SU-DHL-6 (cell line): ENCODE measurements at regions not wholly inside any gene's neighbourhood (a gene's known extent, or its start where the extent isn't known, plus 50 kb on each side); places are given as distances from the start of the nearest gene placed in this dataset.

Experiments used
- H2AFZ ChIP-seq: fragments of 200-600 bp; sonication (generic); 2 replicates; pipeline ENCODE4 v1.6.1; 2014; ENCODE audit warnings: low read depth, mild to moderate bottlenecking, moderate library complexity, mixed read lengths, antibody characterized with exemption, low read length; ENCODE audit not compliant: severe bottlenecking
- H3F3A ChIP-seq: fragments of 200-600 bp; shearing (Covaris generic); 2 replicates; pipeline ENCODE4 v1.6.0; 2016; ENCODE audit warnings: antibody characterized with exemption, mild to moderate bottlenecking; ENCODE audit not compliant: insufficient read depth
- H3K27ac ChIP-seq: fragments of 200-600 bp; sonication (generic); 2 replicates; pipeline ENCODE4 v1.5.1; 2016; ENCODE audit warnings: low read depth, mild to moderate bottlenecking, low read length, moderate library complexity, mixed read lengths
- H3K27me3 ChIP-seq: fragments of 200-600 bp; sonication (generic), shearing (Covaris generic); 2 replicates; pipeline ENCODE4 v1.6.0; 2014; ENCODE audit warnings: mild to moderate bottlenecking, low read length
- H3K36me3 ChIP-seq: fragments of 200-600 bp; sonication (generic); 2 replicates; pipeline ENCODE4 v1.6.1; 2014; ENCODE audit warnings: mild to moderate bottlenecking, low read length, mixed read lengths
- H3K4me2 ChIP-seq: fragments of 300-600, 200-600 bp; shearing (Covaris generic), sonication (generic); 2 replicates; pipeline ENCODE4 v1.6.0; 2014; ENCODE audit warnings: low read length, low read depth, mild to moderate bottlenecking; ENCODE audit not compliant: poor library complexity, severe bottlenecking
- H3K4me3 ChIP-seq: fragments of 200-600 bp; sonication (generic); 2 replicates; pipeline ENCODE4 v1.5.1; 2014; ENCODE audit warnings: antibody characterized with exemption, low read length, mild to moderate bottlenecking, mixed read lengths; ENCODE audit not compliant: insufficient read depth, poor library complexity, severe bottlenecking
- H3K79me2 ChIP-seq: fragments of 200-600 bp; sonication (generic); 2 replicates; pipeline ENCODE4 v1.6.1; 2014; ENCODE audit warnings: mild to moderate bottlenecking, low read length, moderate library complexity; ENCODE audit not compliant: insufficient read depth
- H3K9ac ChIP-seq: fragments of 200-600 bp; sonication (generic); 2 replicates; pipeline ENCODE4 v1.7.0; 2014; ENCODE audit warnings: mild to moderate bottlenecking, low read length
- H3K9me2 ChIP-seq: fragments of 200-600 bp; sonication (generic); replicated peaks from 2 replicates; pipeline ENCODE4 v1.6.1; 2014; ENCODE audit warnings: low read length; ENCODE audit not compliant: insufficient read depth
- H3K9me3 ChIP-seq: fragments of 200-600 bp; sonication (generic); 2 replicates; pipeline ENCODE4 v1.6.1; 2014; ENCODE audit warnings: low read length, mixed read lengths; ENCODE audit not compliant: insufficient read depth
- H4K20me1 ChIP-seq: fragments of 200-600 bp; sonication (generic); 2 replicates; pipeline ENCODE4 v1.6.1; 2014; ENCODE audit warnings: low read depth, mild to moderate bottlenecking, antibody characterized with exemption, low read length, moderate library complexity, mixed read lengths
- EZH2phosphoT487 ChIP-seq: fragments of 200-600 bp; sonication (generic), shearing (Covaris generic); conservative IDR thresholded peaks from 2 replicates; pipeline ENCODE4 v1.6.1; 2018; ENCODE audit warnings: mild to moderate bottlenecking, antibody characterized with exemption, low read length, moderate library complexity, mixed read lengths
- TF ChIP-seq, protein P1 (sequence below): fragments of 200-600 bp; sonication (generic); IDR thresholded peaks from one replicate; pipeline ENCODE4 v1.5.1; 2017; ENCODE audit warnings: antibody characterized with exemption, mild to moderate bottlenecking, low read length, moderate library complexity; ENCODE audit not compliant: insufficient read depth, poor library complexity, severe bottlenecking

DNA sequence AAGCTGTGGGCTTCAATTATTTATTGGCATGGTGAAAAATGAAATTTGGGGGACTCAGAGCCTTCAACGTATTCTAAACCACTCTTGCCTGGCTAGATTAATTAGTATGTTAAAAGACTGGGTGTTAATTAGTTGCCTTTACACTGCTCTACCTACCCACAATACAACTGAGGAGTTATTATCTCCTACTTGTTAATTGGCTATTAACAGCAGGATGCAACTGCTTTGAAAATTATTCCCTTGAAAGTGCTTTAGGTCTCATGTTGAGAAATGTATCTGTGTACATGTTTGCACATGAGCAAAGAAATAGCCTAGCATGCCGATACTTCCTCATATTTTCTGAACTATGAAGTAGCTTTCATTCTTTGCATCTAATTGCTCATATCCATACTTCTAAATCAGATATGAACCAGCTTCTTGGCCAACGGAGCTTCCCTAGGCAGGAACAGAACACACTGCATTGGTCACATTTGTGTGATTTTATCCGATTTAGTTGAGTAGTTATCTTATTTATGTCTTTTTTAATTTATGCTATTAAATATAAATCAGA lies 155.8 kb downstream of the GPAM start:
- Histone ChIP-seq H3K4me3 (no peak overlapping the region), H3K79me2 (no peaks in the 10 kb centered on the region), H3K27ac (no peak overlapping the region), H2AFZ (no peak overlapping the region), H3K9me2 (no peaks in the 10 kb centered on the region), H3K9me3 (peaks cover 17% of the 10 kb centered on the region; the same call in 1 of the 2 replicates), H3K36me3 (no peaks in the 10 kb centered on the region), H3F3A (no peaks in the 10 kb centered on the region), H4K20me1 (no peaks in the 10 kb centered on the region), H3K27me3 (no peaks in the 10 kb centered on the region), H3K9ac (no peak overlapping the region), H3K4me2 (no peak overlapping the region)
- TF ChIP-seq, protein P1, sequence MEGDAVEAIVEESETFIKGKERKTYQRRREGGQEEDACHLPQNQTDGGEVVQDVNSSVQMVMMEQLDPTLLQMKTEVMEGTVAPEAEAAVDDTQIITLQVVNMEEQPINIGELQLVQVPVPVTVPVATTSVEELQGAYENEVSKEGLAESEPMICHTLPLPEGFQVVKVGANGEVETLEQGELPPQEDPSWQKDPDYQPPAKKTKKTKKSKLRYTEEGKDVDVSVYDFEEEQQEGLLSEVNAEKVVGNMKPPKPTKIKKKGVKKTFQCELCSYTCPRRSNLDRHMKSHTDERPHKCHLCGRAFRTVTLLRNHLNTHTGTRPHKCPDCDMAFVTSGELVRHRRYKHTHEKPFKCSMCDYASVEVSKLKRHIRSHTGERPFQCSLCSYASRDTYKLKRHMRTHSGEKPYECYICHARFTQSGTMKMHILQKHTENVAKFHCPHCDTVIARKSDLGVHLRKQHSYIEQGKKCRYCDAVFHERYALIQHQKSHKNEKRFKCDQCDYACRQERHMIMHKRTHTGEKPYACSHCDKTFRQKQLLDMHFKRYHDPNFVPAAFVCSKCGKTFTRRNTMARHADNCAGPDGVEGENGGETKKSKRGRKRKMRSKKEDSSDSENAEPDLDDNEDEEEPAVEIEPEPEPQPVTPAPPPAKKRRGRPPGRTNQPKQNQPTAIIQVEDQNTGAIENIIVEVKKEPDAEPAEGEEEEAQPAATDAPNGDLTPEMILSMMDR: no peak
- TF ChIP-seq EZH2phosphoT487: no peak

DNA sequence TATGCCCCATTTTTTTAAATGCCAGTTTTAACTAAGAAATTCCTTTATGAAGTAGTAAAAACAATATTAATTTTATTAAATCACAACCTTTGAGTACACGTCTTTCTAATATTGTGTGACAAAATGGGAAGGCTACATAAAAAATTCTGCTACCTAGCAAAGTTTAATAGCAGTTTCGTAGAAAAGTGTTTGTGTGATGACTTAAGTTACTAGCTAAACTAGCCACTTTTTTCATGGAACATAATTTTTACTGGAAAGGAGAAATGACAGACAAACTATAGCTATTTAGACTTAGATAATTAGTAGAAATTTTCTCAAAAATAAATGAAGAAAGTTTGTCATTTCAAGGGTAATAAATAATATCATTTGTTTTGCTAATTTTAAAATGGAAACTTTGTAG lies 153.1 kb downstream of the GPAM start:
- H2AFZ ChIP-seq: no peak overlapping the region
- no peaks in the 10 kb centered on the region for H3K9me2 ChIP-seq
- H3K36me3 ChIP-seq: no peaks in the 10 kb centered on the region
- H4K20me1 ChIP-seq: no peaks in the 10 kb centered on the region
- H3K9ac ChIP-seq: no peak overlapping the region
- H3K4me3 ChIP-seq: no peak overlapping the region
- H3K27ac ChIP-seq: no peak overlapping the region
- no peaks in the 10 kb centered on the region for H3K79me2 ChIP-seq
- no peaks in the 10 kb centered on the region for H3K27me3 ChIP-seq
- H3K4me2 ChIP-seq: no peak overlapping the region
- peaks cover 17% of the 10 kb centered on the region; the same call in 1 of the 2 replicates for H3K9me3 ChIP-seq
- TF ChIP-seq, protein P1: no peak
- TF ChIP-seq EZH2phosphoT487: no peak
- H3F3A ChIP-seq: no peaks in the 10 kb centered on the region

DNA sequence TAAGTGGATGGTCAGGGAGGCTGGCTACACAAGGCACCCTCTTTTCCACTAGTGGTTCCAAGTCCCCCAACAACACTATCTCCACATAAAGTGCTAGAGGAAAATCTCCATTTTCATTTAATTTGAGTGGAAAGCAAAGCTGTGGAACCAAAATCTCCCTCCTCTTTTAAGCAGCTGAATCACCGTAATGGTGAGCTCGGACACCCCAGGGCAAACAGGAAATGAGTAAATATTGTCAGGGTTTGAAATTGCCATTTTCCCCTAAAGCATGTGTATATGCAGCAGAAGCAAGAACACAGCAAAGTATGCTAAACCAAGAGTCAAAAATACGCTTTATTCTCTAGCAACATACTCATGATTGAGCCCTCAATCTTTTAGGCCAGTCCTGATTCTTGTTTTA lies 143.7 kb downstream of the GPAM start:
- no peak overlapping the region for H3K27ac ChIP-seq
- TF ChIP-seq, protein P1: no peak
- TF ChIP-seq EZH2phosphoT487: no peak
- H3K79me2 ChIP-seq: no peaks in the 10 kb centered on the region
- no peaks in the 10 kb centered on the region for H3K9me2 ChIP-seq
- no peak overlapping the region for H2AFZ ChIP-seq
- no peak overlapping the region for H3K4me3 ChIP-seq
- no peak overlapping the region for H3K9ac ChIP-seq
- H3K4me2 ChIP-seq: no peak overlapping the region
- no peaks in the 10 kb centered on the region for H3K27me3 ChIP-seq
- H3K9me3 ChIP-seq: no peaks in the 10 kb centered on the region
- H4K20me1 ChIP-seq: no peaks in the 10 kb centered on the region
- no peaks in the 10 kb centered on the region for H3F3A ChIP-seq
- no peaks in the 10 kb centered on the region for H3K36me3 ChIP-seq
